ENCODE measurements at regions not wholly inside any gene's neighbourhood (a gene's known extent, or its start where the extent isn't known, plus 50 kb on each side); places are given as distances from the start of the nearest gene placed in this dataset.
"Not testable (repeated sequence)": the region's sequence is repeated elsewhere in the genome, so short reads cannot be mapped to it uniquely, and the experiment has no call there.

DNA sequence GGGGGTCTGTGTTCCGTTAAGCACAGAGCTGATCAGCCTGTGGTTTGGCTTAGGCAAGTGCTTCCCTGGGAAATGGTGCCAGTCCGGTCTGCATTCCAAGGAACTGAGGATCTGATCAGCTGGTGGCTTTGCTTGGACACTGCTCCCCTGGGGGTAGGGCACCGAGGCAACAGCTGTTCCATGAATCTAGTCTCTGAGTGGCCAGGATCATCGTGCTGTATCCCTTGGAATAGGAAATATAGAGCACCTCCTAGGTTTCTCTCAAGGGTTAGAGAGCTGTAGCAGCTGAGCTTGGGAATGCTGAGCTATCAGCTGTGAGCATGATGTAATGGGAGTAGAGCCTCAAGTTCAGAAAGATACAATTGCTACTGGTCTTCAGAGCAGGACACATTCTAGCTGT is 863.9 kb downstream of the RAPGEF2 start:
- DNase-seq: no peak

GRCh38 chr4:159976871-159977482 is 874.1 kb downstream of the RAPGEF2 start:
- not testable (repeated sequence) for DNase-seq

- DNase-seq: no peak
These were observed 875.2 kb downstream of the RAPGEF2 start for GRCh38 chr4:159977907-159978617.

- no peak for DNase-seq
These were observed 876.5 kb downstream of the RAPGEF2 start for GRCh38 chr4:159979351-159979750.

GRCh38 chr4:159979953-159980352 is 877.1 kb downstream of the RAPGEF2 start:
- DNase-seq: no peak

- DNase-seq: no peak
These were observed 878.1 kb downstream of the RAPGEF2 start for GRCh38 chr4:159980826-159981468.

- DNase-seq: no peak
These were observed 878.6 kb downstream of the RAPGEF2 start for GRCh38 chr4:159981469-159981856.

DNA sequence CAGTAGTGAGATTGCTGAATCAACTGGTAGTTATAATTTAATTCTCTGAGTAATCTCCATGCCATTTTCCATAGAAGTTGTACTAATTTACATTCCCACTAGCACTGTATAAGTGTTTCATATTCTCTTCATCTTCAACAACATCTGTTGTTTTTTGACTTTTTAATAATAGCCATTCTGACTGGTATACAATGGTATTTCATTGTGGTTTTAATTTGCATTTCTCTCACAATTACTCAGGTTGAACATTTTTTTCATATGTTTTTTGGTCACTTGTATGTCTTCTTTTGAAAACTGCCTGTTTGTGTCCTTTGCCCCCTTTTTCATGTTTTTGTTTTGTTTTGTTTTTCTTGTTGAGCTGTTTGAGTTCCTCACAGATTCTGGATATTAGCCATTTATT is 880.2 kb downstream of the RAPGEF2 start:
- no peak for DNase-seq

DNA sequence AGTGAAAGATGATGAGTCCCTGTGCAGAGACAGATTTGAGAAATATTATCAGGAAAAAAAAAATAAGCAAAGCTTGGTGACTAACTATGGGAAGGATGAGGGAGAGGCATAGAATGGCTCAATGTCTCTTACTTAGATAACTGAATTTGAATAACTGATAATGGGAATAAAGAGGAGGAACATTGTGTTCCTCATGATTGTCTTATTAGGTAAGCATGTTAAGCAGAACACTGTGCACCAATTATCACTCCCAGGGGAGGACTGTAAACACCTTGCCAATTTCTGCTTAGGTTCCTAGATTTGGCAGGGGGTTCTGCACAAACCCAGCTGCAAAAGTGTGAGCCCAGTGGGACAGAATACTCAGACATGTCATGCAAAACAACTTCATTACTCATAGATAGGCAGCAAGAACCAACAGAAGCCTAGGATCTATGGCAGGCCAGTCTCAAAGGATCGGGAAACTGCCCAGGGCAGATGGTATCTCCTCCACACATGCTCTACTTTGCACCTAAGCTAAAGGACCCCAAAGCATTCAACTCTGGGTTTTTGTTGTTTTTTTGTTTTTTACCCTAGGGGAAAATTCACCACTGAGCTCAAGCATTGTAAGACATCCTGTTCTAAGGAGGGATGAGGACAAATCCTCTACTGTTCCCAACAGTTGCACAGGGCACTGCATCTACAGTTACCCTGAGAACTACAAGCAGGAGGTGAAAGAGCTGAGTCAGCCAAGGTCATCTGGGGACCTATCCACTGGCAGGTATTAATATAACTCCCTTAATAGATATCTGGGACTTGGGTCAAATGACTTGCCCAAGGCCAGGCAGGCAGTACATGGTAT is 907.0 kb downstream of the RAPGEF2 start:
- DNase-seq: no peak

DNA sequence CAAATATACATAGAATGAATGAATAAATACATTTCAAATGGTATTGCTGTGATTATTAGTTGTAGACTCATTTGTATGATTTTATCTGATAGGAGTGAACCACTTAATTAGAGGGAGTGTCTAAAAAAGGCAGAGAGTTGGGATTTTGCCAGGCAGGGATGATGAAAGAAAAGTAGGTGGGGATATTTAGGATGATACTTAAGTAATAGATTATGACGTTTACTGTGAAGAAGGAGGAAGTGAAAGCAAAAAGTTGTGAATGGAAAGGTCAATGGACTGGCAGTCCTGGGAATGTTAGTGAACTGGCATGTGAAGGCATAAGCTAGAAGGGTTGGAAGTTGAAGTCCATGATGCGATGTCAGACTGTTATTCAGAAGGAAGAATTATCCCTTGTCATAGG is 917.1 kb downstream of the RAPGEF2 start:
- no peak for DNase-seq

- no peak for DNase-seq
These were observed 917.9 kb downstream of the RAPGEF2 start for GRCh38 chr4:160020804-160021203.

DNA sequence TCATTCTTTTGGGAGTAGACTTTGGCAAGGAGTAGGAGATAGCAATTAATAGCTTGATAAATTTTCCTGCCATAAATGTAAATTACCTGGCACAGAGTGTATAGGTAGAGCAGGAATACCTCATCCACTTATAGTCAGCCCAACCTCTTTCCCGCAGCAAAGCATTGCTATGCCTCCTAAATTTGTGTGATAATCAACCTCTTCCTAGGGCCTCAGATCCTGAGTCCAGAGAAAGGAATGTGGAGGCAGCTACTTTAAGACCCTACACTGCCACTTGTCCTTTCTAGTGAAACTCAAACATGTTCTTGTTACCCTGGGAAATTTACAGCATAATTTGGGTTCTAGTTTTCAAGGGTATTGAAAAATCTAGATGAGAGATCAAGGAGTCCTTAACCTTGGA is 919.0 kb downstream of the RAPGEF2 start:
- DNase-seq: no peak

- DNase-seq: no peak
These were observed 923.8 kb downstream of the RAPGEF2 start for GRCh38 chr4:160026721-160027120.

GRCh38 chr4:160034501-160034900 is 931.6 kb downstream of the RAPGEF2 start:
- no peak for DNase-seq

DNA sequence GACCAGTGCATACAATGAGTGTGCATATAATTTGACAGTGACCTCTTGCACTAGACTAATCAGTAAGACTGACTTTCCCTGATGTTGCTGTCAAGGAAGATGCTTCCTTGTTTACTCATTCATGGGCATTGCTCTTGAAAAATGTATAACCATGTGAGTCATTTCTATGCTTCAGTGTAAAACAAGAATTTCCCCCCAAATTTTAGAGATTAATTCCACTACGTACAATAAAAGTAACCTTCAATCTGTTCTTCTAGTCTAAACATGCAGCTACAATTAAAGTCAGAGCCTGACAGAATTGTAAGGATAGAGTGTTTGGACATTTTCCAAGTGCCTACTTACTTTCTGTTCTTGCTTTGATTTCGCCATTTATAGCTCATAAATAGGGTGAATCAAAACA is 935.7 kb downstream of the RAPGEF2 start:
- DNase-seq: no peak

- no peak for DNase-seq
These were observed 941.8 kb downstream of the RAPGEF2 start for GRCh38 chr4:160044693-160045092.

DNA sequence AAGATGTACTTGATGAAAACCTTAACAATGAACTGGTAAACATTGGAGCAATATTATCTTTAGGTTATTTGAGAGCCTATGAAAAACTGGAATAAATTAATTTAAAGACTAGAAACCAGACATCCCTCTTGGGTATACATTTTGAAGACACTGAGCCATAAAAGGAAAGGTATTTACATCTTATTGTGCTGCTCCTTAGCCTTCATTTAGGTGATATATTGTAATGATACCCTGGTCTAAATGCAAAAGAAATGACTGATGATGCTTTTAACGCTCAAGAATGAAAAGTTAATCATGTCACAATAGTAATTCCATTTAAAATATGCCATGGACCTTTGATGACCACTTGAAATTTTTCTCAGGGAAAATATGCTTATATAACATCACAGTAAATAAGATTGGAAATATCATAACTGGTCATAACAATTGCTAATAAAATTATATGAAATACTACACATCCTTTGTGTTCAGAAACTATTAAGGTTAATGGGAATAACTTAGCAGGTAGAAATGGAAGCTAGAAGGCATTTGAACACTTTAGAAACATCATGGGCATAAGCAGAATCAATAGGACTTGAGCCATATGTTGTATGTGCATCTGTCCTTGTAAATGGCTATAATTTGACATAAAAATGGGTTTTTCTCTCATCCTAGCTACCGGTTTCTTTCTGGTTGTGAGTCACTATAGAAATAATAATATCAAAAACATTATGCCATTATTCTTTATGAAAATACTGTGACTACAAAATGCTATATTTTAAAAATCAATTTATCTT is 979.7 kb downstream of the RAPGEF2 start:
- DNase-seq: no peak

DNA sequence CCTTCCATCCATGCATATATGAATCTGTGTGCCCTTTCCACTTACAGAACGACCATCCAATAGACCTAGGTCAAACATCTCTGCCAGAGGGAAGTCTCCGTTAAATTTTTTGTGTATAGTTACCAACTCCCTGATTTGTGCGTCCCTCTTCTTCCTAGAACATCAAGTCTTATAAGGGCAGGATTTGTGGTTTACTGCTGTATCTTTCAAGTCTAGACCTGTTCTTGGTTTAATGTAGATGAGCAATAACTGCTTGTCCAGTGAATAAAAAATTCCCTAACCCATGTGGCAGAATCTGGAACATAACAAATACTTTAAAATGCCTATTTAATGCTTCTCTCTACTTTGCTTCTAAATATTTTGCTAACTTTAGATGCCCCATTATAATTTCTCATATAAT is 988.8 kb downstream of the RAPGEF2 start:
- no peak for DNase-seq

- DNase-seq: no peak
These were observed 997.4 kb downstream of the RAPGEF2 start for GRCh38 chr4:160100316-160100715.

DNA sequence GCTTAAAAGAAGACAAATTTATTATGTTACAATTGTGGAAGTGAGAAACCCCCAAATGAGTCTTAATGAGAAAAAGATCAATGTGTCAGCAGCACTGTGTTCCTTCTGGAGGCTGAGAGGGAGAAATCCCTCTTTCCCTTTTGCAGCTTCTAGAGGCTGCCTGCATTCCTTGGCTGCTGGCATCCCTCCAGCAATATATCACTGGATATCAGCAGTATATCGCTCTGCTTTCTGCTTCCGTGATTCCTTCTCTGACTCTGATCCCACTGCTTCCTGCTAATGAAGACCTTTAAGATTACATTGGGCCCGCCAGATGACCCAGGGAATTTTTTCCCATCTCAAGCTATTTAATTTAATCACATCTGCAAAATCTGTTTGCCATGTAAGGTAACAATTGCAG is 1008.0 kb downstream of the RAPGEF2 start:
- DNase-seq: no peak

DNA sequence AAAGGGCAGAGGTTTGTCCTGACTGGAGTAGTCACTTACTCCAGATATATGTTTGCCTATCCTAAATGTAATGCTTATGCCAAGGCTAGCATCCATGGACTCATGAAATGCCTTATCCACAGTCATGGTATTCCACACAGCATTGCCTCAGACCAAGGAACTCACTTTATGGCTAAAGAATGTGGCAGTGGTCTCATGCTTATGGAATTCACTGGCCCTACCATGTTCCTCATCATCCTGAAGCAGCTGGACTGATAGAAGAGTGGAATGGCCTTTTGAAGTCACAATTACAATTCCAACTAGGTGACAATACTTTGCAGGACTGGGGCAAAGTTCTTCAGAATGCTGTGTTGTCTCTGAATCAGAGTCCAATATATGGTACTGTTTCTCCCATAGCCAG is 1014.8 kb downstream of the RAPGEF2 start:
- no peak for DNase-seq

- not testable (repeated sequence) for DNase-seq
These were observed 1022.9 kb downstream of the RAPGEF2 start for GRCh38 chr4:160125576-160126287.
